Glomerular endothelial cell (primary cell): ENCODE measurements at regions not wholly inside any gene's neighbourhood (a gene's known extent, or its start where the extent isn't known, plus 50 kb on each side); places are given as distances from the start of the nearest gene placed in this dataset.
"Not testable (repeated sequence)": the region's sequence is repeated elsewhere in the genome, so short reads cannot be mapped to it uniquely, and the experiment has no call there.

Experiments
- DNase-seq: peaks from one replicate; pipeline ENCODE4 v3.0.0-alpha.2; 2011; ENCODE audit warnings: low read depth, low spot score; ENCODE audit errors: extremely low read depth

- no peak for DNase-seq
Measured at GRCh38 chr3:164927728-164928127, 150.6 kb downstream of the SI start.

- DNase-seq, result no peak
Measured at GRCh38 chr3:164918905-164919304, 159.4 kb downstream of the SI start.

GRCh38 chr3:164912916-164913315, 165.4 kb downstream of the SI start:
- no peak for DNase-seq

GRCh38 chr3:164903820-164904451, 174.4 kb downstream of the SI start:
- DNase-seq, result no peak

- no peak for DNase-seq
Measured at GRCh38 chr3:164897342-164897741, 181.0 kb downstream of the SI start.

- DNase-seq, result no peak
Measured at GRCh38 chr3:164890061-164890460, 188.2 kb downstream of the SI start.

- no peak for DNase-seq
Measured at GRCh38 chr3:164883171-164883570, 195.1 kb downstream of the SI start.

GRCh38 chr3:164879201-164879600, 199.1 kb downstream of the SI start:
- no peak for DNase-seq

- DNase-seq, result no peak
Measured at GRCh38 chr3:164864454-164864853, 213.8 kb downstream of the SI start.

GRCh38 chr3:164852866-164853265, 225.4 kb downstream of the SI start:
- DNase-seq, result no peak

- DNase-seq, result no peak
Measured at GRCh38 chr3:164851905-164852304, 226.4 kb downstream of the SI start.

- DNase-seq, result no peak
Measured at GRCh38 chr3:164851204-164851603, 227.1 kb downstream of the SI start.

- DNase-seq, result no peak
Measured at GRCh38 chr3:164848923-164849322, 229.4 kb downstream of the SI start.

- no peak for DNase-seq
Measured at GRCh38 chr3:164845739-164846138, 232.6 kb downstream of the SI start.

GRCh38 chr3:164832216-164832615, 246.1 kb downstream of the SI start:
- no peak for DNase-seq

- no peak for DNase-seq
Measured at GRCh38 chr3:164818318-164818717, 260.0 kb downstream of the SI start.

GRCh38 chr3:164814106-164814505, 264.2 kb downstream of the SI start:
- no peak for DNase-seq

GRCh38 chr3:164812042-164812441, 266.3 kb downstream of the SI start:
- no peak for DNase-seq

GRCh38 chr3:164806188-164806587, 272.1 kb downstream of the SI start:
- DNase-seq, result no peak

- no peak for DNase-seq
Measured at GRCh38 chr3:164794099-164794498, 284.2 kb downstream of the SI start.

- DNase-seq, result no peak
Measured at GRCh38 chr3:164791263-164791662, 287.0 kb downstream of the SI start.

- not testable (repeated sequence) for DNase-seq
Measured at GRCh38 chr3:164784407-164784806, 293.9 kb downstream of the SI start.

- no peak for DNase-seq
Measured at GRCh38 chr3:164781755-164782154, 296.5 kb downstream of the SI start.
